Lower leg skin (tissue), 3 donors: ENCODE measurements at regions not wholly inside any gene's neighbourhood (a gene's known extent, or its start where the extent isn't known, plus 50 kb on each side); places are given as distances from the start of the nearest gene placed in this dataset.

Experiments
- POLR2A ChIP-seq, 2 donors: fragments of 450-650 bp; IDR thresholded peaks; one replicate each; pipeline ENCODE4 v1.6.1; 2016 to 2017; ENCODE audit warnings: antibody characterized with exemption in 2 of 2, mild to moderate bottlenecking in 1 of 2, moderate library complexity in 1 of 2
- TF ChIP-seq, protein P1 (sequence below), 3 donors: fragments of 450-650 bp; IDR thresholded peaks; one replicate each; pipeline ENCODE4 v1.5.1; 2016; ENCODE audit warnings: antibody characterized with exemption in 3 of 3, mild to moderate bottlenecking in 3 of 3, moderate library complexity in 2 of 3

DNA sequence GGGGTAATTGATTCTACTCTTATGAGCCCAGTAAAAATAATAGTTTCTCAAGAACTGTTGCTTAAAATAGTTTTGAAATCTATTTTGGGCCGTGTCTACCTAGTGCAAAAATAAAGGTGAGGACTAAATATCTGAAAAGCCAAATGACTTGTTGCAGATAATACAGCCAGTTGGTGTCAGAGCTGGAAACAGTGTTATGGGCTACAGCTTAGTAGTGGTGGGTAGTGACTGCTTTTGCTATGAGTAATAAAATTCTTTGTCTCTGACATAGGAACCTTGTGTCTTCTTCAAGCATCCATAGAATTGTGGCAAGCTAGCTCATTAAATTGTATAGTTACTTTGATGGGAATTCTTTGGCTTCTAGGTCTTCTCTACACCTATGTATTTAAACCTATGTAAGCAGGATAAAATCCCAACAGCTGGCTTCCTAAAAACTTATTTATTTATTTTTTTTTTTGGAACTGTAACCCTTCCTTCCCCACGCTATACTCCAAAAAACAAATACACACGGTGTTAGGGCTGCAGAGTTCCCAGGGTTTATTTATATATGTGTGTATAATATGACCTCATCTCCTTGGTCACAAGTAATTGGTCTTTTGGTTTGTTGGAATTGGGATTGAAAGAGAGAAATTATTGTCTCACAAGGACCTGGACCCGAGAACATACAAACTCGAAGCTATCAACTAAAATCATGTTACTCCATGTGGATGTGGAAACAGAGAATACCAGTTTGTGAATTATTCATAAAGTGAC lies 138.0 kb downstream of the NUDT12 start:
- TF ChIP-seq, protein P1, sequence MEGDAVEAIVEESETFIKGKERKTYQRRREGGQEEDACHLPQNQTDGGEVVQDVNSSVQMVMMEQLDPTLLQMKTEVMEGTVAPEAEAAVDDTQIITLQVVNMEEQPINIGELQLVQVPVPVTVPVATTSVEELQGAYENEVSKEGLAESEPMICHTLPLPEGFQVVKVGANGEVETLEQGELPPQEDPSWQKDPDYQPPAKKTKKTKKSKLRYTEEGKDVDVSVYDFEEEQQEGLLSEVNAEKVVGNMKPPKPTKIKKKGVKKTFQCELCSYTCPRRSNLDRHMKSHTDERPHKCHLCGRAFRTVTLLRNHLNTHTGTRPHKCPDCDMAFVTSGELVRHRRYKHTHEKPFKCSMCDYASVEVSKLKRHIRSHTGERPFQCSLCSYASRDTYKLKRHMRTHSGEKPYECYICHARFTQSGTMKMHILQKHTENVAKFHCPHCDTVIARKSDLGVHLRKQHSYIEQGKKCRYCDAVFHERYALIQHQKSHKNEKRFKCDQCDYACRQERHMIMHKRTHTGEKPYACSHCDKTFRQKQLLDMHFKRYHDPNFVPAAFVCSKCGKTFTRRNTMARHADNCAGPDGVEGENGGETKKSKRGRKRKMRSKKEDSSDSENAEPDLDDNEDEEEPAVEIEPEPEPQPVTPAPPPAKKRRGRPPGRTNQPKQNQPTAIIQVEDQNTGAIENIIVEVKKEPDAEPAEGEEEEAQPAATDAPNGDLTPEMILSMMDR (IDR thresholded peaks at IDR 0.05) = no peak
- no peak for TF ChIP-seq POLR2A (IDR thresholded peaks at IDR 0.05)
